ENCODE measurements at regions not wholly inside any gene's neighbourhood (a gene's known extent, or its start where the extent isn't known, plus 50 kb on each side); places are given as distances from the start of the nearest gene placed in this dataset.

DNA sequence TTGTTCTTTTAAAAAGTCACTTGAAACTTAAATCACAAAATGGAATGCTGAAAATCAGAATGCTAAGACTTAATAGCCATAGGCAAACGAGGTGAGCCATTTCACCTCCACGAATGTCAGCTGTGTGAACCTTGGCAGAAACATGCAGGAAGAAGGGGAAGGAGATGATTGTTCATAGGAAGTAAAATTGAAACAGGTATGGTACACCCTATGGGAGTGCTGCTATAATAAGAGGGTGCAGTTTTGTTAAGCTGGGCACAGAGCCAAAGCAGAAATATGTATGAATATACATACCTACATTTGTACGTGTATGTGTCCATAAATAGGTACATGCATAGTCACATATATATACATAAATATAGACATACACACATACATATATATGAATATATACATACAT lies 51.0 kb upstream of the SPINK5 start:
- TF ChIP-seq POLR2A (IDR thresholded peaks at IDR 0.05; ENCODE audit: low read depth, low read length) (no peak), POLR2AphosphoS5 (IDR thresholded peaks at IDR 0.05; ENCODE audit: low read depth, low read length) (no peak), TAF1 (IDR thresholded peaks at IDR 0.05; ENCODE audit: borderline replicate concordance, low read depth, low read length) (no peak)
- FAIRE-seq = no peak
- no peak for DNase-seq (ENCODE audit: insufficient read length)

DNA sequence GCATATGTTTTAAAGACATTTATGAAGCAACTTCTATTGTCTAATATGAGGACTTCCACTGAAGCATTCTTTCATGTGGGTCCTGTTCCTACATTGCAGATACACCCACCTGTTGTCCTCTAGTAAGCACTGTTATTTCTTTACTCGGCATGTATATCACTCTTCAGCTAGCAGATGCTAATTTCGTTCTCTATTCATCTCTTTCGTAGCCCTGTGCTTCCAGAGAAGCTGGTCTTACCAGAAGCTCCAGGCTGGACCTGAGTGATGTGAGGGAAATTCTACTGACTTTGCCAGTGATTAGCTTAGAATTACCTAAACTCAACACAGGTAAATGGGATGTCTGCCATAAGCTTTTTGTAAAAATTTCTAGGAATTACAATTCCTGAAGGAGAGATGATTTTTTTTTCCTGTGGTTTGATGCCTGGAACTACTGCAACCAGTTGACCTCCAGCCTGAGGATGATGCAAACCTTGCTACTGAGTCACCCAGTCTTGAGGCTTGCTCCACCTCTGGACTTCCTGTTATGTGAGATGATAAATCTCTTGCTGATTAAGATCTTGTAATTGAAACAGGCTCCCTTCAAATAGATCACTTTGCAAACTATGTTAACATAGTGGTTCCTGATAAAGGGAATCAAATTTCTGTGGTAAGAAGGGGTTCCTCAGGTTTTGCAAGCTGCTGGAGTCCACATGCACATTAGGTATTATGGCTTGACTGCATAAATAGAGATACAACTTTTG lies 52.2 kb upstream of the SPINK5 start:
- FAIRE-seq (no peak), DNase-seq (ENCODE audit: insufficient read length) (no peak)
- TF ChIP-seq POLR2A (IDR thresholded peaks at IDR 0.05; ENCODE audit: low read depth, low read length) = no peak
- no peak for TF ChIP-seq POLR2AphosphoS5 (IDR thresholded peaks at IDR 0.05; ENCODE audit: low read depth, low read length)
- no peak for TF ChIP-seq TAF1 (IDR thresholded peaks at IDR 0.05; ENCODE audit: borderline replicate concordance, low read depth, low read length)

DNA sequence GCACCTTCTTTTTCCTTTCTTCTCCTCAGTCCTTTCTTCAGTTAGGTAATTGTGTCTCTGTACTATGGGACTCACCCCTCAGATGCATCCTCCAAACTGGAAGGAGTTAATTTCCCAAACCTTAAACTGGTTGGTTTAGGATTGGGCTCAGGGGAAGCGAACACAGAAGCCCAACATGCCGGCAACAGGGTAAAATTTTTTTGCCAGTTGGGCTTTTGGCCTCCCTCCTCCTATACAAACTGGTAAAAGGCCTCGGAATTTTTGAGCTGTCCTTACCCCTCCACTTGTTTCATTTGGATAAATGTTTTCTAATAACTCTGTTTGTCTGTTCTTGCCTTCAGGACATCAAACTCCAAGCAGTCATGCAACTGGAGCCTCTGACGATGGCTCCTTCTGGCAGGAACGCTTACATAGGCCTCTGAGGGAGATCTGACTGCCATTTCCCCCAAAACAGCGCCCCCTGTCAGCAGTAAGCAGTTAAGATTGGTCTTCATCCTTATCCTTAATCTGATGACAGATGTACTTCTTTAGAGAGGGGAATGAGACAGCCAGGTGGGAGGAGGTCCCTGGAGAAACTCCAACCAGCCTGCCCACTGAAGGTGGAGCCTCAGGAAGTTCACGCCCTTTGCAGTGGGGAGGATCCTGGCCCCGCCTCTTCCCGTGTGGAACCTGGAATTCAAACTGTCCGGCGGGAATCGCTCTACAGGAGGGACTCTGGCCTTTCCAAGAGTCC lies 57.8 kb upstream of the SPINK5 start:
- TF ChIP-seq POLR2AphosphoS5 (IDR thresholded peaks at IDR 0.05; ENCODE audit: low read depth, low read length) = no peak
- TF ChIP-seq POLR2A (IDR thresholded peaks at IDR 0.05; ENCODE audit: low read depth, low read length) = no peak
- no peak for TF ChIP-seq TAF1 (IDR thresholded peaks at IDR 0.05; ENCODE audit: borderline replicate concordance, low read depth, low read length)
- peak; percentile 33 for FAIRE-seq

GRCh38 chr5:148003226-148003625 lies 60.6 kb upstream of the SPINK5 start:
- TF ChIP-seq TAF1 (IDR thresholded peaks at IDR 0.05; ENCODE audit: borderline replicate concordance, low read depth, low read length) (no peak), POLR2AphosphoS5 (IDR thresholded peaks at IDR 0.05; ENCODE audit: low read depth, low read length) (no peak), POLR2A (IDR thresholded peaks at IDR 0.05; ENCODE audit: low read depth, low read length) (no peak)
- FAIRE-seq = no peak
- DNase-seq (ENCODE audit: insufficient read length) = no peak

More for the DNA sequence above, 57.8 kb upstream of the SPINK5 start:
- DNase-seq (ENCODE audit: insufficient read length) = no peak

DNA sequence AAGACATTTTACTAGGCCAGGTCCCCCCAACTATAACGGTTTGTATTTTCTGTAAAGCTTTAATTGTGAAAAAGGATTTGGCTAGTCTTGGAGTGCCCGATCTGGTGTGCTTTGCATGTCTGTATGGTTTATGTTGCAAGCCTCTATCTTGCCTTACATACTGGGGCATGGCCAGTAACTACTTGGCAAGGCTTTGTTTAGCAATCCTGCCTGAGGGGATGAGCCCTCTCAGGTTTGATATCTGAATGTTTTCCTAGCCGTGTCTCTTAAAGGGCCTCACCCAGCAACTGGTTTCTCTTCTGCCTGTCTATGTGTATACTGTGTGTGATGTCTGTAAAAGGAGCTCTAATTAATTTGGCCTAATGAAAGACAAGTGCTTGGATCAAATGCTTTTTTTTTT lies 61.3 kb upstream of the SPINK5 start:
- TF ChIP-seq POLR2A (IDR thresholded peaks at IDR 0.05; ENCODE audit: low read depth, low read length) (no peak), TAF1 (IDR thresholded peaks at IDR 0.05; ENCODE audit: borderline replicate concordance, low read depth, low read length) (no peak), POLR2AphosphoS5 (IDR thresholded peaks at IDR 0.05; ENCODE audit: low read depth, low read length) (no peak)
- FAIRE-seq = no peak
- no peak for DNase-seq (ENCODE audit: insufficient read length)

GRCh38 chr5:148000036-148000435 lies 63.7 kb upstream of the SPINK5 start:
- TF ChIP-seq POLR2A (IDR thresholded peaks at IDR 0.05; ENCODE audit: low read depth, low read length) (no peak), POLR2AphosphoS5 (IDR thresholded peaks at IDR 0.05; ENCODE audit: low read depth, low read length) (no peak), TAF1 (IDR thresholded peaks at IDR 0.05; ENCODE audit: borderline replicate concordance, low read depth, low read length) (no peak)
- FAIRE-seq (no peak), DNase-seq (ENCODE audit: insufficient read length) (no peak)

- TF ChIP-seq TAF1 (IDR thresholded peaks at IDR 0.05; ENCODE audit: borderline replicate concordance, low read depth, low read length) (no peak), POLR2A (IDR thresholded peaks at IDR 0.05; ENCODE audit: low read depth, low read length) (no peak), POLR2AphosphoS5 (IDR thresholded peaks at IDR 0.05; ENCODE audit: low read depth, low read length) (no peak)
- FAIRE-seq (no peak), DNase-seq (ENCODE audit: insufficient read length) (no peak)
Measured at GRCh38 chr5:147998704-147999103, 65.1 kb upstream of the SPINK5 start.

DNA sequence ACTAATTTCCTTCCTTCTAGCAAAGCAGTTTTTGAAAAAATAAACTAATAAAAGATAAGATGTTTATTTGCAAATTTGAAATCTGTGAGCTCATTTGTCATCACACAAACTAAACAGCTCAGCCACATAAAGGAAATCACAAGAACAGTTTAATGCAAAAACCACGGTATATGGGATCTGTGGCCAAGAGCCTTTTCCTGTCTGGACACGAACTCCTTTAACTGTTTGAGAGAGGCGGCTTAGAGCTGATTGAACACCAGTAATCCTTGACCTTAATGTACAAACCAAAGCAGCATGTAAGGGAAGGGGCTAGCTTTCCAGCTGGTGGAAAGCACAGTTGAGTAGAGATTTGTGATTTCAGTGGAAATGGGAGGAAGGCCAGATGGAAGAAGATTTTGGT lies 66.3 kb upstream of the SPINK5 start:
- DNase-seq (ENCODE audit: insufficient read length) (no peak), FAIRE-seq (no peak)
- TF ChIP-seq POLR2A (IDR thresholded peaks at IDR 0.05; ENCODE audit: low read depth, low read length) (no peak), TAF1 (IDR thresholded peaks at IDR 0.05; ENCODE audit: borderline replicate concordance, low read depth, low read length) (no peak), POLR2AphosphoS5 (IDR thresholded peaks at IDR 0.05; ENCODE audit: low read depth, low read length) (no peak)

- no peak for TF ChIP-seq POLR2A (IDR thresholded peaks at IDR 0.05; ENCODE audit: low read depth, low read length)
- TF ChIP-seq POLR2AphosphoS5 (IDR thresholded peaks at IDR 0.05; ENCODE audit: low read depth, low read length) = no peak
- no peak for TF ChIP-seq TAF1 (IDR thresholded peaks at IDR 0.05; ENCODE audit: borderline replicate concordance, low read depth, low read length)
- FAIRE-seq = no peak
- DNase-seq (ENCODE audit: insufficient read length) = no peak
Measured at GRCh38 chr5:147996379-147996778, 67.4 kb upstream of the SPINK5 start.

- no peak for DNase-seq (ENCODE audit: insufficient read length)
- TF ChIP-seq POLR2A (IDR thresholded peaks at IDR 0.05; ENCODE audit: low read depth, low read length) = no peak
- no peak for FAIRE-seq
Measured at GRCh38 chr5:147995846-147996245, 67.9 kb upstream of the SPINK5 start.

DNA sequence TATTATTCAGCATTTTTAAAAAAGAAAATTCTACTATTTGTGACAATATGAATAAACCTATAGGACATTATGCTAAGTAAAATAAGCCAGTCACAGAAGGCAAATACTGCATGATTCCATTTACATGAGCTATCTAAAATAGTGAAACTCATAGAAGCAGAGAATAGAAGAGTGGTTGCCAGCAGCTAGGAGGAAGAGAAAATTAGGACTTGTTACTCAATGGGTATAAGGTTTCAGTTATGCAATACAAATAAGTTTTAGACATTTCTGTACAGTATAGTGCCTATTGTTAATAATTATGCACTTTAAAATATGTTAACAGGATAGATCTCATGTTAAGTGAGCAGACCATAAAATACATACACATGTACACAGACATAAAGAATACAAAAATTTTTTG lies 73.8 kb upstream of the SPINK5 start:
- DNase-seq (ENCODE audit: insufficient read length) (no peak), FAIRE-seq (no peak)
- TF ChIP-seq TAF1 (IDR thresholded peaks at IDR 0.05; ENCODE audit: borderline replicate concordance, low read depth, low read length) = no peak
- TF ChIP-seq POLR2A (IDR thresholded peaks at IDR 0.05; ENCODE audit: low read depth, low read length) = no peak
- no peak for TF ChIP-seq POLR2AphosphoS5 (IDR thresholded peaks at IDR 0.05; ENCODE audit: low read depth, low read length)

GRCh38 chr5:147989239-147989638 lies 74.5 kb upstream of the SPINK5 start:
- TF ChIP-seq TAF1 (IDR thresholded peaks at IDR 0.05; ENCODE audit: borderline replicate concordance, low read depth, low read length) (no peak), POLR2A (IDR thresholded peaks at IDR 0.05; ENCODE audit: low read depth, low read length) (no peak), POLR2AphosphoS5 (IDR thresholded peaks at IDR 0.05; ENCODE audit: low read depth, low read length) (no peak)
- FAIRE-seq (no peak), DNase-seq (ENCODE audit: insufficient read length) (no peak)
